T-helper 1 cell (primary cell): ENCODE measurements at regions not wholly inside any gene's neighbourhood (a gene's known extent, or its start where the extent isn't known, plus 50 kb on each side); places are given as distances from the start of the nearest gene placed in this dataset.

Experiments used
- DNase-seq, 5 donors: peaks; one replicate each; pipeline ENCODE4 v3.0.0-alpha.2; 2012 to 2020

DNA sequence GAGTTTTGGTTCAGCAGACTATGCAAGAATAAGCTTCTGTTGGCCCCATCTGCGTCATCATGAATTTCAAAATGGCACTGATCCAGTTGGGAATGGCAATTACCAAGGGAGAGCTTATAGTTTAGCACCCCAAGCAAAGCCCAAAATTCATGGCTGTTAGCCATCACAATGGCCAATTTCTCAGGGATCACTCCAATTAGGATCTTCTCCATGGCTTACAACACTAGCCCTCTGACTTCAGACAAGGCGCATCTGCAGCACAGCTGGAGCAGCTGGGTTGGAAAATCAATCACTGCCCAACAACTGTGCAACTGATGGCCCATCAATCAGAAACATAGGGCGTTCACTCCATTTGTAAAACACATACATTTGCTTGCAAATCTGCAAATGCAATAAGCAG, 273.6 kb downstream of the SRBD1 start:
- DNase-seq = no peak

DNA sequence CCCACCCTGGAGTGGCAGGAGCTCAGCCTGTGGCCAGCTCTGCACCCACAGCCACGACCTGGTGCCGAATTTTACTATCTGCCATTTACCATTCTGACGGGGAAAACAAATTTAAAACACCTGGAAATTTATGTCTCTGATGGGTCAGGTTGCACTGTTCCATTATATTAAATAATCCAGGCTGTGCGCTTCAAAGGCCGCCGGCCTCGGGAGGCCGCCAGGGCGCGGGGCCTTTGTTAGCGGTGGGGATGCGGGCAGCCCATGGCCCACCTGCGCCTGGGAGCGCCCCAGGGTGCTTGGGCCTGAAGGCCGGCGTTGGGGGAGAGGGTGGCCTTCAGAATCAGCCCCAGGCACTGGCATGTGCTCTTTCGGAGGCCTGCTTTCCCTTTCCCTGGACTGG, 276.9 kb downstream of the SRBD1 start:
- DNase-seq = no peak

DNA sequence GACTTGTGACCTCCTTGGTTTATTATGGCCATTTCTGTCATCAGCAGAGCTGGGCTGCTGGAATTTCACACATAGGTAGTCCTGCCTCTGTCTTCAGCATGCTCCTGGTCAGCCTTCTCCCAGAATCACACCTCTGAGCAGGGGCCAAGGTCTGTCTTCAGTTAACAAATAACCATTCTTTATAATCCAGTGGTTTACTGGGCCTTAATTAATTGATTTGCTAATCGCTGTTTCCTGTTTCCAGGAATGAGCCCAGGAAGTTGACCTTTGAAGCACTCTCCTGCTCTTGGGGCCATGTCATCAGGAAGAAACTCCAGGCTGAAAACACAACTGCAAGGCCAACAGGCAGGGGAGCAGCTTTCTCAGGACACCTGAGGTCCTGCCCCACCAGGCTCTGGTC, 278.5 kb downstream of the SRBD1 start:
- no peak for DNase-seq

DNA sequence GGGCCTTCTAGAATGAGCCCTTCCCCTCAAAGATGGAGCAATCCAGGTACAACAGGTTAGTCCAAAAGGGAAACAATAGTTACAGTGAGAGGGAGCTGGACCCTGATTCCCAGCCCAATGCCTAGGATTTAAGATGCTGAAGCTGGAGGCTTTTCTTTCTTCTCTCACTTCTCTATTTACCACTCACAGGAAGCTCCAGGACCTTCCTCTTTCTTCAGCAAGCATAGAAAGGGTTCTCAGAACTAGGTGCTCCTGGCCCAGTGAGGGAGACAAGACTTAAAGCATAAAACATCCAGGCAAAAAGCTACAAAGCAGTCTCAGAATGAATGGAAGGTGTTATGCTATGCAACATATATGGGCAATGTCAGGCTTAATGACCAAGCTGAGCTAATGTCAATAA, 279.0 kb downstream of the SRBD1 start:
- no peak for DNase-seq

DNA sequence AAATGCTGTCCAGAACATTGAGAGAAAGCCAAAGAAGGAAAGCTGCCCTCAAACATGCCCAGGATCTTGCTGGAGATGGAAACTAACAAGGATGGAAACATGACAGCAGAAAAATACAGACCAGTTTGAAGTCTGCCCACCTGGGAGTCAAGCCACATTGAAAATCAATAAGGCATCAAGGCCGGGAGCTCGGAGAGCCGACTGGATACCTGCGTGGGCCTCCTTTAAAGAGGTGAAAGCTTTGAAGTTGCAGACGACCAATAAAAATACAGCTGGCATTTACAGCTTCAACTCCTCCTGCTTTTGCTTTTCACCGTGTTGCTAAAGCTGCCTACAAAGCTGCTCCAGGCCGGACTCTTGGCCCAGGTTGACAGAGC, 279.7 kb downstream of the SRBD1 start:
- DNase-seq = no peak

DNA sequence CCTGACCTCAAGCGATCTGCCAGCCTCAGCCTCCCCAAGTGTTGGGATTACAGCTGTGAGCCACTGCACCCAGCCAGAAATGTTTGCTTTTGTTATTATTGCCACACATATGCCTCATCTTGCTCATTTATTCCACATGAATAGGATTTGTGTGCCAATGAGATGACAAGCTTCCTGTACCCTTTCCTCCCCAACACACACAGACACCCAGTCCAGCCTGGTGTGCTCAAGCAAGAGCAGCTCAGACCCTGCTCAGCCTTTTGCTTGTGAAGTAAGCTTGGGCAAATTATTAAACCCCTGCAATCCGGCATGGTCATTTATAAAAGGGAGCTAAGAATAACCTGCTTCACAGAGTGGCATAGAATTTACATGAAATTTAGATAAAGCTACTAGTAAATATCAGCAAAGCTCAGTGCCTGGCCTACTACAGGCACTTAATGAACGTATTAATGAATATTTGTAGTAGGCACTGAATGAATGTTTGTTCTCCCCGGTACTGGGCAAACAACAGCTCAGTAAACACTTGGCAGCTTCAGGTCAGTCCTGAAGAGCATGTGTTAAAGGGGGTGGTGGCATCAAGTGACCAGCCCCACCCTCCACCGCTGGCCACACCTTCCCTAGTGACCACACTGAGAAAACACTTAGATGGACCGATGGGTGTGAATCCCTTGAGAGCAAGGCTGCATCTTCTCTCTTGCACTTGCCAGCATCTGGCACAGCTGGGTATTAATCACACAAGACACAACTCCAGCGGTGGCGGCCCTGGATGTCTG, 280.2 kb downstream of the SRBD1 start:
- no peak for DNase-seq

DNA sequence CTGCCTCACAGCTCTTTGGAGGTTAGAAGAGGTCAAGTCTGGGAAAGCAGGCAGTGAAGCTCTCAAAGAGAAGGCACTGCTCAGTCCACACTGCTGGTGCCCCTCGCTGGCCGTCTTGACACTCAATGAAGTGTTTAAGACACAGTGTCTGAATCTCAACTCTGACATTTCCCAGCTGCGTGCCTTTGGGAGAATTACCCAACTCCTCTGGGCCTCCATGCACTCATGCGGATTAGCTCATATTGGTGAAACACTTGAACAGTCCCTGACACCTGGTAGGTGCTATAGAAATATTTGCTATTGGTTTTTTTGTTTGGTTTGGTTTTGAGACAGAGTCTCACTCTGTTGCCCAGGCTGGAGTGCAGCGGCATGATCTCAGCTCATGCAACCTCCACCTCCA, 281.0 kb downstream of the SRBD1 start:
- DNase-seq = no peak

DNA sequence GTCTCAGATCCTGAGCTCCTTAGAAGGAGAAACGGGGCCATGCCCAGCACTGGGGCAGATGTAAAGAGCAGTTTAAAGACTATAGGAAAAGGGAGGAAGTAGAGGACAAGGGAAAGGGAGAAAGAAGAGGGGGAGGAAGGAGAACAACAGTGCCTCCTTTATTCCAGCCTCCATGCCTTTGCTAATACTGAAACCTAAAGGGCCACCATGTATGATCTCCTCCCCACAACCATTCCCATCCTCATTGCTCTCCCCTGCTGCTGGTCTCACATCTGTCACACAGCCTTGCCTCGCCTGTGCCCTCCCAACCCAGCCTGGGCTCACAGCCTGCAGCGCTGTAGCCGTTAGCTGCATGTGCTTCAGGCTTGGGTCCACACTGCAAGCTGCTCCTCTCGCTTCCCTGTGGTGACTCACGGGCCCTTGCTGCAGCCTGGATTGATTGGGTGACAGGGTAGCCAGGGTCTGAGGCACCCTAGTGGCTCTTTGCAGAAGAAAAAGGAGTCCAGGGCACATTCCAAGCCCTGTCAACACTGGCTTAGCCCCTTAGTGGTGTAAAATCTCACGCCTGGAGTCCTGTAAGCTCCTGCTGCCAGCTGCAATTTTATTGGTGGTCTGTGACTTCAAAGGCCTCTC, 281.9 kb downstream of the SRBD1 start:
- DNase-seq = no peak

DNA sequence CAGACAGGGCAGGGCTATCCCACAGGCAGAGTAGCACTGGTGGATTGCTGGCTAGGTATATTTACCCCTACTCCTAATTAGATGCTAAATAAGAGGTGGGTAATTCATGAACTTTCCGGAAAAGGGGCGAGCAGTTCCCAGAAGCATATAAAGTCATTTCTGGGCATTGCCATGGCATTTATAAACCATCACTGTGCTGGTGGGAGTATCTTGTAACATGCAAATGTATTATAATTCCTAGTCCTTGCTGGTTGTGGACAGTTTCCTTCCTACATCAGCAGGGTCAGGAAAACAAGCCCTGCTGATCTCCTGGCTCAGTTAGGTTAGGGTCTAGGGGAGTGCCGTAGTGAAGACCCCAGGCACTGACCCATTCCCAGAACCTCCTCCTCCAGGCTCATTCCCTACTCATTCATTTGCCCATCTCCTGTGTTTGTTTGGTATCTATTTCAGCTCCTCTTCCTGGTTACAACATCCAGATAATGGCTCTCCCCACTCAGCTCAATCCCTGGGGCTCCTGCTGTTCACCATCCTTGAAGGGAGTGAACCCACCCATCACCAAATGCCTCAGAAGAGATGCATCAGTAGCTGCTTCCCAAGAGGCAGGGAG, 282.7 kb downstream of the SRBD1 start:
- DNase-seq = no peak

DNA sequence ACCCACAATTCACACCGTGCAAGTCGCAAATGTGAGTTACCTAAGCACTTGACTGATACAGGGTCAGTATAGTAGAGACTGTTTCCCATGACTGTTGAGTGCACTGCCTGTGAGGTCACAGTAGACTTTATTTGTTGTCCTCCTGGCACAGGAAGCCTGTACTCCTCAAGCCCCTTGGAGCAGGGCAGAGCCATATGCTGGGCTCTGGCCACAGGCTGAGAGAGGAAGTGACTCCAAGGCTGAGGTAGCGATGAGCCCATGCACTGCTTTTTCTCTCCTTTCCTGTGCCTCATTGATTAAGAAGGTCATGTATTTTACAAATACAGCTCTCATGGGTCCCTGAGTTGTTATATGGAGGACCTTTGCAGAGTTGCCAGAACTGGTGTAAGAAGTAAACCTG, 287.7 kb downstream of the SRBD1 start:
- no peak for DNase-seq

DNA sequence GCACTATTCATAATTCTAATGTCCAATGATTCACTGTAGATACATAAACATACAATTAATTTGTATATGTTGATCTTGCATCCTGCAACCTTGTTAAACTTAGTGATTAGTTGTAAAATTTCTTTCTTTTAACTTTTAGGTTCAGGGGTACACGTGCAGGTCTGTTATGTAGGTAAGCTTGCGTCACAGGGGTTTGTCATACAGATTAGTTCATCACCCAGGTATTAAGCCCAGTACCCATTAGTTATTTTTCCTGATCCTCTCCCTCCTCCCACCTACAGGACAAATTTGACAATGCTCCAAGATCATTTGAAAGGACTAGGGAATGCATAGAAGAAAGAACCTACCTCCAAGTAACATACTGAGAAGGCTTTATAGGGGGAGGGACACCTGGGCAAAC, 290.1 kb downstream of the SRBD1 start:
- DNase-seq = no peak

DNA sequence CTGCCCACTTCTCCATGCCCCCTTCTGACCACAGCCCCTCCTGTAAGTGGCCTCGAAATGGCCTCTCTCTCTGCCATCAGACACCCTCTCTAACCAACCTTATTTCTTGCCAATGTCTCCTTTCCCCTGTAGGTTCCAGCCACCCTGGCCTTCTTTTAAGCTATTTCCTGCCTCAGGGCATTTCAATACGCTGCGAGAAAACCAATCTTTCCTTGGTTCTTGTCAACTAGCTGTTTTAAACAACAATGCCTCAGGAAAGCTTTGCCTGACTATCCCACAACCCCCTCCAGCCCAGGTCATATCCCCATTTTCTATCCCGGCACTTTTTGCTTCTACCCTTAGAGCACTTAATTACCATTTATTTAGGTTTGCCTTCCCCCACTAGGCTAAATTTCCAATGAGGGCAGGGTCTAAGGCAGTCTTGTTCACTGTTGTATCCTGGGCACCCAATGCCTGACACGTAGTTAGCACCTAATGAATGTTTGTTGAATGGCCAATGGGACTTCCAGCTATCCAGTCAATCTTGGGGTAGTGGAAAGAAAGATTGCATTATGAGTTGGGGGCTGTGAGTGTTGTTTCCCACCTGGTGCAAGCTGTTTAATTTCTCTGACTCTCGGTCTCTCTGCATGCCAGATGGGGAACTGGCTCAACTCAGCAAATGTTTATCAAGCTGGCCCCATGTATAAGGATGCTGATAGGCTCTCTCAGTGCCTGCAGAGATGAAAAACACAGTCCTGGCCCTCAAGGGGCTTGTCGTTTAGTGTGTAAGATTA, 291.2 kb downstream of the SRBD1 start:
- DNase-seq = no peak

DNA sequence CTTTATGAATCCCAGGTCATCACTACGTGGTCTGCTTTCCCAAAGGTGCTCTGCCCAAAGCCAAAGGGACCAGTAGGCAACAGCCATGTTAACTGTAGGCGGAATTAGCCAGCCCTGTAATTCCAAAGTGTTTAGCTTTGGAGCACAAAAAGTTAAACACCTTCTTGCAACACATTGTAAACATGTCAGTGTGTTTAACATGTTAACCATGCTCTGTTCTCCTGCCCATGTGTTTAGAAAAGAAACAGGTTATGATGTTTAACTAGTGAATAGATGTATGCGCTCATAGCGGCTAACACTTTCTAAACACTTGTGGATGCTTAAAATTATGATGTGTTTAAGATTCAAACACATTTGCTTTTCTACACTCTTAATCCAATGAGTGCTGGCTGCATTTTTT, 292.4 kb downstream of the SRBD1 start:
- DNase-seq = no peak

DNA sequence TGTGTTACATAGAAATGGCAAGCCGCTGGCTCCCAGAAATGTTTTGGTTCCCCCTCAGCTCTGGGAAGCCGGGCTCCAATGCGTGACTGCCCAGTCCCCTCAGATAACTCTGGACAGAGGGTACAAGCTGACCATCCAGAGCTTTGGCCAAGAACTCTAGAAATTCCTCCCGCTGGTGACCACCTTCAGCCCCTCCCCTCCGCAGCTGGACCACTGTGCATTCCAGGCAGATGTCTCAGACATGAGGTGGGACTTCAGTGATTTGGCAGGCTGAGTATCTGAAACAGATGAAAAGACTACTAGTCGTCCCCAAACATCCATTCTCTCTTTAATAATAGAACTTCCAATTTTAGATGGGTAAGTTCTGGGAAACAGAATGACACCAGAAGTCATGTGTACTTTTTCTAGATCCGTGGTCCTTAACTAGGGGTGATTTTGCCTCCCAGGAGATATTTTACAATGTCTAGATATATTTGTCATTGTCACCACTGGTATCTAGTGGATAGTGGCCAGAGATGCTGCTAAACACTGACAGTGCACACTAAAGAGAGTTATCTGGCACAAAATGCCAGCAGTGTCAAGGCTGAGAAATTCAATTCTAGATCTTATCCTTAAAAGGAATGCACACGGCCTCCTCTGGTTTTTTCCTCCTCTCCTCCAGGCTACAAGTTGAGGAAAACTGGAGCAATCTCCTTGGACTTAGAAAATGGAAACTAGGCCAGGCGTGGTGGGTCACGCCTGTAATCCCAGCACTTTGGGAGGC, 294.3 kb downstream of the SRBD1 start:
- DNase-seq = no peak

DNA sequence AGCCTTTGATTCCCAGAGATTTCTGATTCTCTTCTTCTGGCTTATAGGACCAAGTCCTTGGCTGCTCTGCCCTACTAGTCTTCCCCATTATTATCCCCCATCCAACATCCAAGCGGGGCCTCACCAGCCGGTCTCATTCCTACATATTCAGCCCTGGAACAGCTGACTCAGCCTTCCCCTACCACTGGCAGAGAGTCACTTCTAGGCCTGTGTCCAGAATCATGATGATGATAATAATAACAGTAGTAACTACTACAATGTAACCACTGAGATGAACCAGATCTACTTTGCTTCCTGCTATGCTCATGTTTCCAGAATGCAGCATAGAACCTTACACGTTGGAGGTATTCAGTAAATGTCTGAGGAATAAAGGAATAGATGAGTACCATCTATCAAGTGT, 295.2 kb downstream of the SRBD1 start:
- DNase-seq = no peak

DNA sequence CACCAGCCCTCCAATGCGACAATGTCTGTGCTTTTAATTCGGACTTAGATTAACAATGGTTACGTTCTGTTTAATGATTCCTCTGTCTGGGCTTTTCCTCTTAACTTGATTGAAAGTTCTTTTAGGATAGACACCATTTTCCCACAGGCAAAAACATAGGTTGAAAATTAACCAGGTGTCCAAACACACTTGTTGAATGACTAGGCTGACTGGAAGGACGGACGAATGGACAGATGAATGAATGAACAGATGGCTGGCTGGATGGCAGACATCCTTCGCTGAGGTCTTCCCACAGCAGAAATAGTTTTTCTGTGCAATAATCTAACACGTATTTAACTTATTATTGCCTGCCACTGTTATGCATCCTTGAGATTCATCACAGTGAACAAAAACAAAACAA, 298.8 kb downstream of the SRBD1 start:
- no peak for DNase-seq

DNA sequence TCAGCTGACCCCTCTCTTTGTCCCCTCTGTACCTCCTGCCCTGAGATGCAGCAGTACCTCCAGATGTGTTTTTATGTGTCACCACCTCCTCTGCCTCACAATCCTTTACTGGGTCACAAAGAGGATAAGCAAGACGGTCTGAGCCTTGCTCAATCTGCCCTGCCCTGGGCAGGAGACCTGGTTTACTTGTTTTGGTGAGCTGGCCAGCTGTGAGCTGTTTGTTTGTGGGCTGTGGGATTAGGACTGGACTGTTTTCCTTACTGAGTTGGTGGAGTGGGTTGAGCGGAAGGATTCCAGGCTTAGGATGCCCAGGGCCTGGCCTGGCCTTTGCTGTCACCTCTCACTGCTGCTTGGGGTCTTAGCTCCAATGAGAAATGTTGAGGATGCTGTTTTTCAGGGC, 299.5 kb downstream of the SRBD1 start:
- DNase-seq = no peak

DNA sequence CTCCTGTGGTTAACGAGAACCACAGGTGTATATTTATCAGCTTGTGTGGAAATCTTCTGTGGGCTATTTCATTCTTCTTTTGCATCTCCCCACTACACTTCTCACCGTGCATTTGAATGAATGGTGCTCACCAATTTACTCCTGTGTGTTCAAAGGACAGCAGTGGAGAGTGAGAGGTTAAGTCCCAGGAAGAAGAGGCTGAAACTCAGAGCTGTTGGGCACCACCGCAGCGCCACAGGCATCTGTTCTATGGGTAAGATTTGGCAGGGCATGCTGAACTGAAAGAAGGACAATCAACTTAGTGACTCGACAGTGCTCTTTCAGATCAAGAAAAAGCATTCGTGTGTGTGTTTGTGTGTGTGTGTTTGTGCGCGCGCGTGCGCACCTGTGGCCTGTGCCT, 297.9 kb upstream of the SIX2 start:
- DNase-seq = no peak

DNA sequence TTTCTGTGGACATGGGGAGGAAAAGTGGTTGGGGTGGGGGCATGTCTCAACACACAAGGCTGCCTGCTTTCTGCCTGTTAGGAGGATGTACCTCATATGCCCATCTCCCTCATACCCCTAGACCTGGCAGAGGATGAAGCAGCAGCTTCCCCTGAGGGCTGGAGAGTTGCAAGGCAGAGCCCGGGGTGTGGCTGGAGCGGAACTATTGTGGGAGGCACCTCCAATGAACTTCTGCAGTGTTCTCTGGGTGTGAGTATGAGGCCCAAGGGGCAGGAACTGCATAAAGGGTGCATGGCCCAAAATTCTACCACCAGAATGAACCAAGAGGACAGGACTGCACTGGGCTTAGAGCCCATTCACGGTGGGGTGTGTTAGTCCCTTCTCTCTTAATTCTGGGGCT, 296.3 kb upstream of the SIX2 start:
- no peak for DNase-seq

DNA sequence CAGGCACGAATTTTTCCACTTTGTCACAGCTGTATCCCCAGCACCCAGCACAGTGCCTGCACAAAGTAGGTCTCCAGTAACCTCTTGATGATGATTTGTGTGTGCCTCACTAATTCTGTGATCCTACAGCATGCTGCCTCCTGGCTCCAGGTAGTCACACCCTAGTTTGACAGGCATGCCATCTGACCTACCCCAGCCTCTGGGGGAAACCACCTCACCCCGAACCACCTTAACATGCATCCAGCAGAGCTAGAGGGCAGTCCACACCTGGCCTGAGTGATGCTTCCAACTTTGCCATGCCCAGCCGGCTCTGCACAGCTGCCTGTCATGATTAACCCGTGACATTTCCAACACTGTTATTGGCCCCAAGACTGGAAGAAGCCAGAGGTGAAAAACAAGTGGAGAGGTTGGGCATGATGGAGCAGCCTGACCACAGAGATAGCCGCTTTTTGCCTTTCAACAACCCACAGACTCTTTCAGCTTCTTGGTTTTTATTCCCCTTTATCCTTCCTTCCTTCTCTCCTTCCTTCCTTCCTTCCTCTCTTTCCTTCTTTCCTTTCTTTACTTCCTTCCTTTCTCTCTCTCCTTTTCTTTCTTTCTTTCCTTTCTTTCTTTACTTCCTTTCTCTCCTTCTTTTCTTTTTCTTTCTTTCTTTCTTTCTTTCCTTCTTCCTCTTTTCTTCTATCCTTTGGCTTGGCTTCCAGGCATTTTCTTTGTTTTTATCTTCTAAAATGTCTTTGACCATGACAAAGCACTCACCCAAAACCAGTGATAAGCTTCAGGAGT, 294.4 kb upstream of the SIX2 start:
- no peak for DNase-seq

DNA sequence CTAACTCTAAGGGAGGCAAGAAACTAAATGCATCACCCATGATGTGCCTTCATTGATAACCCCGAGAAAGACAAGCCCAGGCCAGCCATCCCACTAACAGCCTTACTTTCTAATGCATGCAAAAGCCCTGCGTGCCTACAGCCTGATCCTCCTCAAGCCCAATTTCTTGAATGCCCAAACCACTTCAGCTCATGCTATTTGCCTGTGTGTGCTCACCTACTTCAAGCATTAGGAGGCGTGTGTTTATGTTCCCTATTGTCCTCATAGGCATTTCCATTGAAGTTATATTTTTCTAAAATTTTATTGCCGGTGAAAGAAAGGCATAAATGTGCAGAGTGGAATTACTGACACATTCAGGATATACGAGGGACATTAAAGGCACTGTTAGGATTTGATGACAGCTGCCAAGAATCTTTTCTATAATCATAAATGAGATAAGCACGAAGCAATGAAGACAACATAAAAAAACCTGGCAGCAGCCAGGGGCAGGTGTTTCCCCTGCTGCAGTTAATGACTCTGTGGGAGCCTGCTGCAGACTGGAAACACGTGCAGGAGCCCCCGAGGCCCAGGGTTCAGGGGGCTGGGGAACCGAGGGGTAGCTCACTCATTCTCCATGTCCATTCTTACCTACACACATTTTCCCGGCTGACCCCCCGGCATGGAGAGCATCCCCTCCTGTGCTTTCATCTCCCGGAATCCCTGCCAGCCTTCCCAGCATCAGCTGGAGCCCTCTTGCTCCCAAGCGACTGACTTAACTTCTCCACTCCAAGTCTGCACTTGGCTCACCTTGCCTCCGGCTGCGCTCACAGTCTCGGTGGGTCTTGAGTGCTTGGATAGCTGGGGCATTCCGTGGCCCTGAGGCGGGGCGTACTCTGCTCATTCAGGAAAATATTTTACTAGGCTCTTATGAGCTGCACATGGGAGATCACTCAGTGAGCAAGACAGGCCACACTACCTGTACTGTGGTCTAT, 292.3 kb upstream of the SIX2 start:
- no peak for DNase-seq
